CD14-positive monocyte (primary cell): ENCODE measurements at regions not wholly inside any gene's neighbourhood (a gene's known extent, or its start where the extent isn't known, plus 50 kb on each side); places are given as distances from the start of the nearest gene placed in this dataset.

Source experiments
- DNase-seq, 3 donors: peaks; one replicate each; pipeline ENCODE4 v3.0.0-alpha.2; 2011 to 2022
- H2AFZ ChIP-seq: 2 replicates; pipeline ENCODE4 v1.6.0; 2012; ENCODE audit warnings: mild to moderate bottlenecking, low read depth, low read length, inconsistent platforms; ENCODE audit not compliant: insufficient read depth, poor library complexity, severe bottlenecking
- H3K27ac ChIP-seq, 2 donors: 1 replicate in 1 of 2; 2 replicates in 1 of 2; pipeline ENCODE4 v1.5.1; 2012 to 2013; ENCODE audit warnings: low read length in 2 of 2, control low read depth in 1 of 2, inconsistent platforms in 1 of 2, low read depth in 1 of 2, mild to moderate bottlenecking in 1 of 2
- H3K27me3 ChIP-seq, 2 donors: one replicate each; pipeline versions ENCODE4 v1.6.0 to v1.6.1; 2011 to 2013; ENCODE audit warnings: low read length in 2 of 2; ENCODE audit not compliant: control insufficient read depth in 2 of 2, insufficient read depth in 2 of 2
- H3K36me3 ChIP-seq, 2 donors: replicated peaks in 1 of 2; 1 replicate in 1 of 2; 2 replicates in 1 of 2; pipeline versions ENCODE4 v1.5.1 to v1.6.1; 2012 to 2013; ENCODE audit warnings: low read length in 2 of 2, control low read depth in 1 of 2, inconsistent platforms in 1 of 2, mild to moderate bottlenecking in 1 of 2; ENCODE audit not compliant: insufficient read depth in 2 of 2, control insufficient read depth in 1 of 2
- H3K4me1 ChIP-seq, 2 donors: 1 replicate in 1 of 2; 2 replicates in 1 of 2; pipeline versions ENCODE4 v1.5.1 to v1.6.1; 2012 to 2013; ENCODE audit warnings: low read length in 2 of 2, control low read depth in 1 of 2, inconsistent platforms in 1 of 2, mild to moderate bottlenecking in 1 of 2, moderate library complexity in 1 of 2; ENCODE audit not compliant: insufficient read depth in 2 of 2, control insufficient read depth in 1 of 2
- H3K4me2 ChIP-seq: replicated peaks from 2 replicates; pipeline ENCODE3; 2012; ENCODE audit warnings: low read length, moderate library complexity, mild to moderate bottlenecking; ENCODE audit not compliant: poor library complexity, severe bottlenecking; ENCODE audit errors: extremely low read depth
- H3K4me3 ChIP-seq, 3 experiments: fragments of 200-600 bp in 1 of 3; sonication (generic) in 1 of 3; replicated peaks in 1 of 3; 1 replicate in 2 of 3; 2 replicates in 1 of 3; pipeline ENCODE4 v1.5.1; 2011 to 2013; ENCODE audit warnings: low read length in 3 of 3, mild to moderate bottlenecking in 3 of 3, control low read depth in 2 of 3, low read depth in 2 of 3, inconsistent platforms in 1 of 3, moderate library complexity in 1 of 3
- H3K79me2 ChIP-seq: 2 replicates; pipeline ENCODE4 v1.6.0; 2012; ENCODE audit warnings: mild to moderate bottlenecking, control low read depth, inconsistent platforms, low read length, moderate library complexity; ENCODE audit not compliant: insufficient read depth
- H3K9ac ChIP-seq: 2 replicates; pipeline ENCODE4 v1.6.0; 2017; ENCODE audit warnings: low read length, mild to moderate bottlenecking; ENCODE audit not compliant: insufficient read depth, poor library complexity, severe bottlenecking
- H3K9me3 ChIP-seq, 2 donors: replicated peaks in 1 of 2; 1 replicate in 1 of 2; 2 replicates in 1 of 2; pipeline versions ENCODE4 v1.5.1 to v1.6.1; 2012 to 2013; ENCODE audit warnings: low read length in 2 of 2, control low read depth in 1 of 2; ENCODE audit not compliant: control insufficient read depth in 1 of 2, insufficient read depth in 1 of 2
- H4K20me1 ChIP-seq: 2 replicates; pipeline ENCODE4 v1.6.0; 2012; ENCODE audit warnings: mild to moderate bottlenecking, low read length, control low read depth, moderate library complexity; ENCODE audit not compliant: insufficient read depth
- H3K27ac Mint-ChIP-seq, 7 donors: one replicate each; pipeline ENCODE4 v1.8.0; 2020; ENCODE audit warnings: mild to moderate bottlenecking in 7 of 7, mixed read lengths in 7 of 7, moderate library complexity in 6 of 7, inconsistent platforms in 2 of 7
- H3K27me3 Mint-ChIP-seq, 3 donors: one replicate each; pipeline ENCODE4 v1.8.0; 2021 to 2022; ENCODE audit warnings: low read depth in 3 of 3, mild to moderate bottlenecking in 3 of 3, mixed read lengths in 3 of 3, moderate library complexity in 3 of 3, inconsistent platforms in 1 of 3
- H3K36me3 Mint-ChIP-seq, 2 donors: one replicate each; pipeline ENCODE4 v1.8.0; 2020; ENCODE audit warnings: mixed read lengths in 2 of 2, inconsistent platforms in 1 of 2, mild to moderate bottlenecking in 1 of 2
- H3K4me1 Mint-ChIP-seq: one replicate; pipeline ENCODE4 v1.8.0; 2020; ENCODE audit warnings: mild to moderate bottlenecking, mixed read lengths
- H3K4me3 Mint-ChIP-seq, 2 donors: one replicate each; pipeline ENCODE4 v1.8.0; 2020; ENCODE audit warnings: mild to moderate bottlenecking in 2 of 2, mixed read lengths in 2 of 2, moderate library complexity in 1 of 2
- H3K9me3 Mint-ChIP-seq, 7 donors: one replicate each; pipeline ENCODE4 v1.8.0; 2020 to 2022; ENCODE audit warnings: mixed read lengths in 7 of 7, mild to moderate bottlenecking in 6 of 7, moderate library complexity in 6 of 7, inconsistent platforms in 2 of 7
- CTCF ChIP-seq: fragments of 200-600 bp; IDR thresholded peaks from one replicate; pipeline ENCODE4 v1.8.0; 2022; ENCODE audit warnings: antibody characterized with exemption, mild to moderate bottlenecking
- WGBS: methylation state at CpG from one replicate; pipeline ENCODE4 v1.1.5; 2013; ENCODE audit warnings: missing lambda C conversion rate; ENCODE audit not compliant: insufficient coverage; 5-methylcytosine and 5-hydroxymethylcytosine counted together
- intact Hi-C, 2 donors: fragments of 100-400 bp; cut with micrococcal nuclease; formaldehyde crosslinking; loops; one replicate each; pipeline versions ENCODE4 v1.15.0 to v1.15.1; 2023

- intact Hi-C loops = no loop called here
- Mint-ChIP-seq H3K36me3 (no peaks in the 10 kb centered on the region), H3K27me3 (no peaks in the 10 kb centered on the region), H3K4me1 (no peaks in the 10 kb centered on the region), H3K9me3 (peaks cover 0 to 5% (median 0%) of the 10 kb centered on the region in 7 donors), H3K4me3 (no peak overlapping the region), H3K27ac (no peak overlapping the region)
- peaks cover 0 to 4% of the 10 kb centered on the region in 2 donors for H3K9me3 ChIP-seq
- H3K79me2 ChIP-seq = no peaks in the 10 kb centered on the region
- no peak for DNase-seq
- H3K4me3 ChIP-seq = no peak overlapping the region
- H3K4me1 ChIP-seq = no peaks in the 10 kb centered on the region
- no peak overlapping the region for H3K4me2 ChIP-seq
- H4K20me1 ChIP-seq = no peaks in the 10 kb centered on the region
- H3K27me3 ChIP-seq = no peaks in the 10 kb centered on the region
- H3K9ac ChIP-seq = no peak overlapping the region
- no peaks in the 10 kb centered on the region for H3K36me3 ChIP-seq
- TF ChIP-seq CTCF = no peak
- H3K27ac ChIP-seq = no peak overlapping the region
- no CpG with 5 or more reads among the region's 3 CpGs for WGBS
- H2AFZ ChIP-seq = no peak overlapping the region
Observed at GRCh38 chr7:118755067-118755625, 530.6 kb downstream of the ANKRD7 start.

- H4K20me1 ChIP-seq = no peaks in the 10 kb centered on the region
- Mint-ChIP-seq H3K27ac (no peak overlapping the region), H3K27me3 (peaks cover 0 to 1% (median 0%) of the 10 kb centered on the region in 3 donors), H3K9me3 (peaks cover 0 to 3% (median 0%) of the 10 kb centered on the region in 7 donors), H3K4me3 (no peak overlapping the region), H3K4me1 (no peaks in the 10 kb centered on the region), H3K36me3 (no peaks in the 10 kb centered on the region)
- H3K4me3 ChIP-seq = no peak overlapping the region
- intact Hi-C loops = no loop called here
- no peaks in the 10 kb centered on the region for H3K79me2 ChIP-seq
- H3K4me2 ChIP-seq = no peak overlapping the region
- WGBS = no CpG with 5 or more reads among the region's 3 CpGs
- H2AFZ ChIP-seq = no peak overlapping the region
- H3K4me1 ChIP-seq = no peaks in the 10 kb centered on the region
- no peaks in the 10 kb centered on the region for H3K27me3 ChIP-seq
- H3K9ac ChIP-seq = no peak overlapping the region
- no peak for DNase-seq
- H3K9me3 ChIP-seq = peaks cover 4 to 8% of the 10 kb centered on the region in 2 donors
- TF ChIP-seq CTCF = no peak
- H3K27ac ChIP-seq = no peak overlapping the region
- no peaks in the 10 kb centered on the region for H3K36me3 ChIP-seq
Observed at GRCh38 chr7:118757066-118757465, 532.6 kb downstream of the ANKRD7 start.
